HG03439 (cell line): ENCODE measurements at regions not wholly inside any gene's neighbourhood (a gene's known extent, or its start where the extent isn't known, plus 50 kb on each side); places are given as distances from the start of the nearest gene placed in this dataset.

Source experiments
- ATAC-seq: cut with Tn5 transposase; IDR thresholded peaks from one replicate; pipeline ENCODE4 v1.9.1; 2021; ENCODE audit warnings: mild to moderate bottlenecking, moderate library complexity; ENCODE audit not compliant: unreplicated experiment

- ATAC-seq, result no peak
Observed at GRCh38 chr3:43210049-43211027, 76.0 kb upstream of the SNRK start.

GRCh38 chr3:43207628-43208085, 78.7 kb upstream of the SNRK start:
- no peak for ATAC-seq

- ATAC-seq, result no peak
Observed at GRCh38 chr3:43206632-43207031, 79.7 kb upstream of the SNRK start.

- no peak for ATAC-seq
Observed at GRCh38 chr3:43206105-43206504, 80.2 kb upstream of the SNRK start.

- ATAC-seq, result no peak
Observed at GRCh38 chr3:43203022-43203421, 83.3 kb upstream of the SNRK start.

- ATAC-seq, result no peak
Observed at GRCh38 chr3:43201581-43201980, 84.8 kb upstream of the SNRK start.

GRCh38 chr3:43199645-43200306, 86.6 kb upstream of the SNRK start:
- ATAC-seq, result no peak

- ATAC-seq, result no peak
Observed at GRCh38 chr3:43198791-43199644, 87.3 kb upstream of the SNRK start.

- no peak for ATAC-seq
Observed at GRCh38 chr3:43198301-43198700, 88.0 kb upstream of the SNRK start.

GRCh38 chr3:43197181-43197580, 89.2 kb upstream of the SNRK start:
- no peak for ATAC-seq

- ATAC-seq, result no peak
Observed at GRCh38 chr3:43196721-43197120, 89.6 kb upstream of the SNRK start.

- ATAC-seq, result no peak
Observed at GRCh38 chr3:43195115-43195498, 89.2 kb upstream of the POMGNT2 start.

GRCh38 chr3:43194490-43195114, 88.7 kb upstream of the POMGNT2 start:
- no peak for ATAC-seq

GRCh38 chr3:43194069-43194468, 88.2 kb upstream of the POMGNT2 start:
- ATAC-seq, result no peak

- ATAC-seq, result no peak
Observed at GRCh38 chr3:43192028-43192427, 86.1 kb upstream of the POMGNT2 start.

- no peak for ATAC-seq
Observed at GRCh38 chr3:43191116-43191515, 85.2 kb upstream of the POMGNT2 start.

GRCh38 chr3:43190670-43191069, 84.8 kb upstream of the POMGNT2 start:
- no peak for ATAC-seq

GRCh38 chr3:43187836-43188479, 82.1 kb upstream of the POMGNT2 start:
- no peak for ATAC-seq

GRCh38 chr3:43185983-43186314, 80.1 kb upstream of the POMGNT2 start:
- ATAC-seq, result no peak

- no peak for ATAC-seq
Observed at GRCh38 chr3:43185274-43185982, 79.5 kb upstream of the POMGNT2 start.
